ENCODE measurements at regions not wholly inside any gene's neighbourhood (a gene's known extent, or its start where the extent isn't known, plus 50 kb on each side); places are given as distances from the start of the nearest gene placed in this dataset.

- H3K4me3 ChIP-seq (replicated peaks in 1 of 2; ENCODE audit: low read depth in 2 of 2, low read length in 2 of 2): no peak overlapping the region
- TF ChIP-seq CTCF (IDR thresholded peaks at IDR 0.05; ENCODE audit: low read depth, low read length): no peak
- no peak for DNase-seq (ENCODE audit: low read depth in 2 of 2)
Observed at GRCh38 chr5:131079232-131079631, 85.8 kb downstream of the HINT1 start.

GRCh38 chr5:131068893-131069643 lies 96.0 kb downstream of the HINT1 start:
- no peak for TF ChIP-seq CTCF (IDR thresholded peaks at IDR 0.05; ENCODE audit: low read depth, low read length)
- no peak for DNase-seq (ENCODE audit: low read depth in 2 of 2)

GRCh38 chr5:131068076-131068475 lies 97.0 kb downstream of the HINT1 start:
- DNase-seq (ENCODE audit: low read depth in 2 of 2): no peak

More at GRCh38 chr5:131068893-131069643, 96.0 kb downstream of the HINT1 start:
- H3K4me3 ChIP-seq (replicated peaks in 1 of 2; ENCODE audit: low read depth in 2 of 2, low read length in 2 of 2): no peak overlapping the region

GRCh38 chr5:131067636-131068035 lies 97.4 kb downstream of the HINT1 start:
- no peak overlapping the region for H3K4me3 ChIP-seq (replicated peaks in 1 of 2; ENCODE audit: low read depth in 2 of 2, low read length in 2 of 2)
- no peak for DNase-seq (ENCODE audit: low read depth in 2 of 2)
- no peak for TF ChIP-seq CTCF (IDR thresholded peaks at IDR 0.05; ENCODE audit: low read depth, low read length)

More at GRCh38 chr5:131068076-131068475, 97.0 kb downstream of the HINT1 start:
- no peak overlapping the region for H3K4me3 ChIP-seq (replicated peaks in 1 of 2; ENCODE audit: low read depth in 2 of 2, low read length in 2 of 2)
- TF ChIP-seq CTCF (IDR thresholded peaks at IDR 0.05; ENCODE audit: low read depth, low read length): no peak

- no peak overlapping the region for H3K4me3 ChIP-seq (replicated peaks in 1 of 2; ENCODE audit: low read depth in 2 of 2, low read length in 2 of 2)
- no peak for DNase-seq (ENCODE audit: low read depth in 2 of 2)
- TF ChIP-seq CTCF (IDR thresholded peaks at IDR 0.05; ENCODE audit: low read depth, low read length): no peak
Observed at GRCh38 chr5:131064669-131065371, 100.2 kb downstream of the HINT1 start.

GRCh38 chr5:131042021-131042789 lies 122.9 kb downstream of the HINT1 start:
- H3K4me3 ChIP-seq (replicated peaks in 1 of 2; ENCODE audit: low read depth in 2 of 2, low read length in 2 of 2): no peak overlapping the region
- TF ChIP-seq CTCF (IDR thresholded peaks at IDR 0.05; ENCODE audit: low read depth, low read length): no peak
- DNase-seq (ENCODE audit: low read depth in 2 of 2): no peak

All from cardiac fibroblast (primary cell).